GM23248 (cell line): ENCODE measurements at regions not wholly inside any gene's neighbourhood (a gene's known extent, or its start where the extent isn't known, plus 50 kb on each side); places are given as distances from the start of the nearest gene placed in this dataset.

Experiments
- DNase-seq: peaks from one replicate; pipeline ENCODE4 v3.0.0-alpha.2; 2015
- H2AFZ ChIP-seq: fragments of 200-600 bp; sonication (generic); 2 replicates; pipeline ENCODE4 v1.6.1; 2016; ENCODE audit warnings: antibody characterized with exemption
- H3F3A ChIP-seq: fragments of 200-600 bp; sonication (generic); 2 replicates; pipeline ENCODE4 v1.6.1; 2016; ENCODE audit warnings: mild to moderate bottlenecking, antibody characterized with exemption, mixed run types; ENCODE audit not compliant: insufficient read depth
- H3K27ac ChIP-seq: fragments of 200-600 bp; sonication (generic); 2 replicates; pipeline ENCODE4 v1.5.1; 2016; ENCODE audit warnings: mild to moderate bottlenecking
- H3K27me3 ChIP-seq: fragments of 200-600 bp; sonication (generic); replicated peaks from 2 replicates; pipeline ENCODE4 v1.6.1; 2016; ENCODE audit warnings: mild to moderate bottlenecking; ENCODE audit not compliant: insufficient read depth
- H3K36me3 ChIP-seq: fragments of 200-600 bp; sonication (generic); 2 replicates; pipeline ENCODE4 v1.6.1; 2016; ENCODE audit warnings: low read depth, mild to moderate bottlenecking
- H3K4me1 ChIP-seq: fragments of 200-600 bp; sonication (generic); 2 replicates; pipeline ENCODE4 v1.6.1; 2016; ENCODE audit warnings: mild to moderate bottlenecking; ENCODE audit not compliant: insufficient read depth
- H3K4me2 ChIP-seq: fragments of 200-600 bp; sonication (generic); one replicate; pipeline ENCODE4 v1.6.1; 2016; ENCODE audit warnings: mild to moderate bottlenecking; ENCODE audit not compliant: unreplicated experiment
- H3K4me3 ChIP-seq: fragments of 200-600 bp; sonication (generic); 2 replicates; pipeline ENCODE4 v1.5.1; 2016; ENCODE audit warnings: mild to moderate bottlenecking
- H3K79me2 ChIP-seq: fragments of 200-600 bp; sonication (generic); 2 replicates; pipeline ENCODE4 v1.6.1; 2016; ENCODE audit warnings: mild to moderate bottlenecking; ENCODE audit not compliant: insufficient read depth
- H3K9ac ChIP-seq: fragments of 200-600 bp; sonication (generic); 2 replicates; pipeline ENCODE4 v1.6.1; 2016; ENCODE audit warnings: mild to moderate bottlenecking
- H3K9me2 ChIP-seq: fragments of 200-600 bp; sonication (generic); 2 replicates; pipeline ENCODE4 v1.6.1; 2016; ENCODE audit warnings: mixed run types, mild to moderate bottlenecking, moderate library complexity; ENCODE audit not compliant: insufficient read depth
- H3K9me3 ChIP-seq: fragments of 200-600 bp; sonication (generic); one replicate; pipeline ENCODE4 v1.6.1; 2017; ENCODE audit warnings: low read depth
- H4K20me1 ChIP-seq: fragments of 200-600 bp; sonication (generic); 2 replicates; pipeline ENCODE4 v1.6.0; 2016; ENCODE audit not compliant: insufficient read depth
- EZH2 ChIP-seq: fragments of 200-600 bp; sonication (generic); IDR thresholded peaks from 2 replicates; pipeline ENCODE4 v1.6.1; 2018; ENCODE audit warnings: antibody characterized with exemption, mild to moderate bottlenecking; ENCODE audit not compliant: insufficient read depth, poor library complexity, severe bottlenecking
- EZH2phosphoT487 ChIP-seq: fragments of 200-600 bp; sonication (generic); IDR thresholded peaks from 2 replicates; pipeline ENCODE4 v1.6.1; 2018; ENCODE audit warnings: antibody characterized with exemption, moderate library complexity, mild to moderate bottlenecking, low read depth; ENCODE audit not compliant: insufficient read depth
- WGBS, 2 experiments: methylation state at CpG; one replicate each; pipeline ENCODE4 v1.1.6; 2015 to 2017; ENCODE audit warnings: low lambda C conversion rate in 2 of 2, low coverage in 1 of 2; ENCODE audit errors: missing lambda C conversion rate in 2 of 2; 5-methylcytosine and 5-hydroxymethylcytosine counted together
- in situ Hi-C: fragments of 300-500 bp; cut with MboI; formaldehyde crosslinking; loops from 2 replicates; pipeline ENCODE4 v1.15.0; 2020

GRCh38 chr14:53491884-53492277 is 338.8 kb upstream of the DDHD1 start:
- Histone ChIP-seq H3K9me2 (no peaks in the 10 kb centered on the region; the same call in 1 of the 2 replicates), H3F3A (peaks cover 22% of the 10 kb centered on the region), H3K9ac (no peak overlapping the region), H3K36me3 (no peaks in the 10 kb centered on the region), H2AFZ (peak overlapping the region; percentile 48), H3K4me1 (peaks cover 19% of the 10 kb centered on the region), H3K4me3 (peak overlapping the region; percentile 37), H3K27ac (peak overlapping the region; percentile 31), H4K20me1 (no peaks in the 10 kb centered on the region), H3K4me2 (peak overlapping the region; percentile 62), H3K79me2 (no peaks in the 10 kb centered on the region), H3K9me3 (no peaks in the 10 kb centered on the region), H3K27me3 (no peaks in the 10 kb centered on the region)
- in situ Hi-C loops = no loop called here
- 6 to 8% methylated on average over 5 of the region's 5 CpGs for WGBS, 2 experiments
- TF ChIP-seq EZH2 = no peak
- TF ChIP-seq EZH2phosphoT487 = no peak
- peak; percentile 18 for DNase-seq

- H3K9me2 ChIP-seq = no peaks in the 10 kb centered on the region; the same call in 1 of the 2 replicates
- H4K20me1 ChIP-seq = no peaks in the 10 kb centered on the region
- H3K36me3 ChIP-seq = no peaks in the 10 kb centered on the region
- H3K9ac ChIP-seq = no peak overlapping the region
- peak overlapping the region; percentile 31 for H3K27ac ChIP-seq
- no peaks in the 10 kb centered on the region for H3K79me2 ChIP-seq
- TF ChIP-seq EZH2 = no peak
- peak; percentile 90 for TF ChIP-seq EZH2phosphoT487
- in situ Hi-C loops = no loop called here
- peaks cover 19% of the 10 kb centered on the region for H3K4me1 ChIP-seq
- H3K27me3 ChIP-seq = no peaks in the 10 kb centered on the region
- H3F3A ChIP-seq = peaks cover 22% of the 10 kb centered on the region
- peak overlapping the region; percentile 37 for H3K4me3 ChIP-seq
- no peaks in the 10 kb centered on the region for H3K9me3 ChIP-seq
- H3K4me2 ChIP-seq = peak overlapping the region; percentile 62
- peak; percentile 62 for DNase-seq
- peak overlapping the region; percentile 48 for H2AFZ ChIP-seq
- WGBS, 2 experiments = 2 to 3% methylated on average over 3 of the region's 3 CpGs
Observed at GRCh38 chr14:53491256-53491883, 338.2 kb upstream of the DDHD1 start.

- H3K4me2 ChIP-seq = no peak overlapping the region
- no peaks in the 10 kb centered on the region for H3K9me2 ChIP-seq
- WGBS, 2 experiments = 35 to 39% methylated on average over 1 of the region's 1 CpG
- H3K36me3 ChIP-seq = no peaks in the 10 kb centered on the region
- no peaks in the 10 kb centered on the region for H3K4me1 ChIP-seq
- H3K4me3 ChIP-seq = no peak overlapping the region
- no peaks in the 10 kb centered on the region for H3K27me3 ChIP-seq
- H4K20me1 ChIP-seq = no peaks in the 10 kb centered on the region
- DNase-seq = no peak
- no peaks in the 10 kb centered on the region for H3F3A ChIP-seq
- H3K79me2 ChIP-seq = no peaks in the 10 kb centered on the region
- H3K9me3 ChIP-seq = no peaks in the 10 kb centered on the region
- H2AFZ ChIP-seq = no peak overlapping the region
- in situ Hi-C loops = no loop called here
- TF ChIP-seq EZH2phosphoT487 = no peak
- TF ChIP-seq EZH2 = no peak
- no peak overlapping the region for H3K9ac ChIP-seq
- H3K27ac ChIP-seq = no peak overlapping the region
Observed at GRCh38 chr14:53478174-53478573, 325.1 kb upstream of the DDHD1 start.

GRCh38 chr14:53473480-53473879 is 320.4 kb upstream of the DDHD1 start:
- TF ChIP-seq EZH2 (no peak), EZH2phosphoT487 (no peak)
- Histone ChIP-seq H3K9ac (no peak overlapping the region), H3K27ac (no peak overlapping the region), H3K27me3 (no peaks in the 10 kb centered on the region), H3K9me3 (no peaks in the 10 kb centered on the region), H2AFZ (no peak overlapping the region), H4K20me1 (no peaks in the 10 kb centered on the region), H3K79me2 (no peaks in the 10 kb centered on the region), H3K9me2 (no peaks in the 10 kb centered on the region), H3K4me1 (0 out of 2 replicates have a peak, but pooled peaks cover 6% of the 10 kb centered on the region), H3K36me3 (no peaks in the 10 kb centered on the region), H3K4me2 (no peak overlapping the region), H3F3A (no peaks in the 10 kb centered on the region), H3K4me3 (no peak overlapping the region)
- 78 to 80% methylated on average over 1 of the region's 1 CpG for WGBS, 2 experiments
- DNase-seq = no peak
- in situ Hi-C loops = no loop called here
